Nephron progenitor cell (in vitro differentiated cells): ENCODE measurements at regions not wholly inside any gene's neighbourhood (a gene's known extent, or its start where the extent isn't known, plus 50 kb on each side); places are given as distances from the start of the nearest gene placed in this dataset.

Source experiments
- DNase-seq: peaks from one replicate; pipeline ENCODE4 v3.0.0; 2021
- H3K27ac Mint-ChIP-seq: 2 replicates; pipeline ENCODE4 v1.8.0; 2021; ENCODE audit warnings: mild to moderate bottlenecking, moderate library complexity, mixed read lengths
- H3K27me3 Mint-ChIP-seq: 2 replicates; pipeline ENCODE4 v1.8.0; 2021; ENCODE audit warnings: mild to moderate bottlenecking, low read depth, mixed read lengths; ENCODE audit not compliant: poor library complexity
- H3K36me3 Mint-ChIP-seq: 2 replicates; pipeline ENCODE4 v1.8.0; 2021; ENCODE audit warnings: low read depth, mixed read lengths
- H3K4me1 Mint-ChIP-seq: 2 replicates; pipeline ENCODE4 v1.8.0; 2021; ENCODE audit warnings: mixed read lengths
- H3K4me3 Mint-ChIP-seq: 2 replicates; pipeline ENCODE4 v1.8.0; 2021; ENCODE audit warnings: mild to moderate bottlenecking, moderate library complexity, mixed read lengths
- H3K9me3 Mint-ChIP-seq: 2 replicates; pipeline ENCODE4 v1.8.0; 2021; ENCODE audit warnings: mild to moderate bottlenecking, moderate library complexity, mixed read lengths
- CTCF ChIP-seq: fragments of 200-600 bp; sonication (generic); IDR thresholded peaks from 2 replicates; pipeline ENCODE4 v1.5.0; 2021; ENCODE audit warnings: antibody characterized with exemption

DNA sequence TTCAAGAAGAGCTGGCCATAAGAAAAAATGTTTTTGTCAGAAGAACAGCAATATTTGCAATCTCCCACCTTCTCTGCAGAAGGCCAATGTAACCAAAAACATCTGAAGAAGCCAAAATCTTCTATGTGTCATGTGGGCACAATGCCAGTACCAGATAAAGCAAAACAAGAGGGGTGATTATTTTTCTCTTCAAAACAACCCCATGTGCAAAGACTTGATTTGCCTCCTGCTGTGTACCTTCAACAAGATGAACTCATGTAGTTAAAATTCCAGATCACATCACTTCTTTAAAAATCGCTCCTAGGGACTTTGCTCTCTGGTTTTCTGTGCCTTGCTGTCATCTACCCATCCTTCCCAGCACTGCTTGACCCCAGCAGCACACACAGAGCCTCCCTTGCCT lies 134.0 kb upstream of the MAP3K1 start:
- no peak for TF ChIP-seq CTCF
- Mint-ChIP-seq H3K4me3 (no peak overlapping the region), H3K27me3 (peaks cover under 1% of the 10 kb centered on the region), H3K27ac (no peak overlapping the region), H3K36me3 (no peaks in the 10 kb centered on the region), H3K4me1 (peaks cover 6% of the 10 kb centered on the region), H3K9me3 (no peaks in the 10 kb centered on the region)
- no peak for DNase-seq

- Mint-ChIP-seq H3K9me3 (no peaks in the 10 kb centered on the region), H3K4me3 (no peak overlapping the region), H3K27ac (no peak overlapping the region), H3K27me3 (peaks cover 3% of the 10 kb centered on the region), H3K36me3 (no peaks in the 10 kb centered on the region), H3K4me1 (peaks cover 6% of the 10 kb centered on the region)
- TF ChIP-seq CTCF = no peak
- no peak for DNase-seq
These were observed 134.6 kb upstream of the MAP3K1 start for GRCh38 chr5:56680731-56681130.

DNA sequence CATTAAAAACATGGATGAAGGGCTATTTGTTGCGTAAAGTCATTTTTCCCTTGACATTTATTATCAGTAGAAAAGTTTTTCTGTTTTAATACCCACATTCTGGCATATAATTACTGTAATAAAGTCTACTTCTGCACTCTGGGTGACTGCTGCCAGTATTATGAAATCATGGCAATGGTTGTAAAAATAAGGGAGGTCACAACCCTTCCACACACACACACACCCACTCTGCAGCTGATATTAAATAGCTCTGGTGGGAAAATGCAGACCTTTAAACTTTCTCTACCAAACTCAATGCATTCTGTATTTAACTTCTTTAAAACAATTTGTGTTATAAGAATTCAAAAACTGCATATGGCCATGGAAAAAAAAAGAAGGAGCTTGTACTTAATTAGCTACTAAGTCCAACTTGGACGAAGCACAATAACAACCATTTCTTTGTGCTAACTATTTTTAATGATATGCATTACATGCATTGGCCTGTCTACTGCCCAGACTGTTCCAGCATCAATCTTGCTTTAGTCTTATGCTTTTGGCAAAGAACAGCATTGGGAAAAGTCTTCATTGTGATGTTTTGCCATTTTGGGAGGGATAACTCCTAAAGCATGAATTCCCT lies 137.6 kb upstream of the MAP3K1 start:
- Mint-ChIP-seq H3K27me3 (peaks cover 3% of the 10 kb centered on the region), H3K36me3 (no peaks in the 10 kb centered on the region), H3K9me3 (no peaks in the 10 kb centered on the region), H3K27ac (no peak overlapping the region), H3K4me1 (peaks cover 6% of the 10 kb centered on the region), H3K4me3 (no peak overlapping the region)
- TF ChIP-seq CTCF = no peak
- DNase-seq = no peak

GRCh38 chr5:56676091-56676768 lies 139.1 kb upstream of the MAP3K1 start:
- TF ChIP-seq CTCF = no peak
- Mint-ChIP-seq H3K27ac (no peak overlapping the region), H3K27me3 (peaks cover 3% of the 10 kb centered on the region), H3K36me3 (no peaks in the 10 kb centered on the region), H3K4me3 (no peak overlapping the region), H3K9me3 (no peaks in the 10 kb centered on the region), H3K4me1 (no peaks in the 10 kb centered on the region)
- DNase-seq = no peak

- H3K27ac Mint-ChIP-seq = no peak overlapping the region
- H3K9me3 Mint-ChIP-seq = no peaks in the 10 kb centered on the region
- DNase-seq = no peak
- peaks cover 7% of the 10 kb centered on the region for H3K4me1 Mint-ChIP-seq
- no peaks in the 10 kb centered on the region for H3K36me3 Mint-ChIP-seq
- TF ChIP-seq CTCF = no peak
- H3K27me3 Mint-ChIP-seq = peaks cover 12% of the 10 kb centered on the region
- H3K4me3 Mint-ChIP-seq = no peak overlapping the region
These were observed 140.9 kb upstream of the MAP3K1 start for GRCh38 chr5:56674441-56674840.

DNA sequence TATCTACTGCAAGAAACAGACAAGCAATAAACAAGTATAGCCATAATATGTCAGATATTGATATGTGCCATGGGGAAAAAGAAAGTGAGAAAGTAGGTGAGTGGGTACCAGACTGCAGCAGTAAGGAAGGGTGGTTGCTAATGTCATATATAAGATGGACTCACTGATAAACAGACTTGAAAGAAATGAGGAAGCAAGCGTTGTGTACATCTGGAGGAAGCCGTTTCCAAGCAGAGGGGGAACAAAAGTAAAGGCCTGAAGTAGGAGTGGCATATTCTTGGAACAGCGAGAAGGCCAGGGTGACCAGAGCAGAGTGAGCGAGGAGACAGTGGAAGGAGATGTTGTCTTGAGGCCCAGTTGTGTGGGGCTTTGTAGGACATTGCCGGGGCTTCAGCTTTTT lies 142.2 kb upstream of the MAP3K1 start:
- Mint-ChIP-seq H3K36me3 (no peaks in the 10 kb centered on the region), H3K27me3 (peaks cover 12% of the 10 kb centered on the region), H3K4me3 (no peak overlapping the region), H3K4me1 (peaks cover 7% of the 10 kb centered on the region), H3K9me3 (no peaks in the 10 kb centered on the region), H3K27ac (no peak overlapping the region)
- no peak for DNase-seq
- no peak for TF ChIP-seq CTCF
